ENCODE measurements at regions not wholly inside any gene's neighbourhood (a gene's known extent, or its start where the extent isn't known, plus 50 kb on each side); places are given as distances from the start of the nearest gene placed in this dataset.

DNA sequence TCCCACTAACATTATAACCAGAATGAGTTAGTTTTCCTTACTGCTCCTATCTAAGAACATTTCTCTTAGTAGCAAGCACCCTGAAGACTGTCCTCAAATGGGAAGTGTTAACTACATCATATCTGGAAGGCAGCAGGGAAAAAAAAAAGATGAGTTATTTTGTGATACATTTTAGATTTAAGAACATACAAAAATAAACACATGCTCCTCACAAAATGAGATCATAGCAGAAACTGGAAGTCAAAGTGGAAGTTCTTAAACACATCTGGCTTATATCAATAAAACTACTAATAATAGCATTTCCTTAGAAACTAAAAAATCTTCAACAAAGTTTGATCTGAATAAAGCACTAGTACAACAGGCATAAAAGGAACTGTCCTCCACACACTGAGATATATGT, 70.4 kb downstream of the SLITRK6 start:
- Mint-ChIP-seq H3K4me1 (no peaks in the 10 kb centered on the region), H3K9me3 (peaks cover 3% of the 10 kb centered on the region), H3K27me3 (no peaks in the 10 kb centered on the region), H3K4me3 (no peak overlapping the region), H3K27ac (no peak overlapping the region), H3K36me3 (ENCODE audit: low read depth) (no peaks in the 10 kb centered on the region)
- ChIA-PET POLR2A (no interaction called here), CTCF (no interaction called here)
- no peak for TF ChIP-seq CTCF (IDR thresholded peaks at IDR 0.05)
- ATAC-seq (ENCODE audit: low read depth) (no peak), DNase-seq (no peak)
- intact Hi-C loops (cut with micrococcal nuclease) = no loop called here

- CTCF ChIA-PET = no interaction called here
- peaks cover 3% of the 10 kb centered on the region for H3K9me3 Mint-ChIP-seq
- H3K36me3 Mint-ChIP-seq (ENCODE audit: low read depth) = no peaks in the 10 kb centered on the region
Measured at GRCh38 chr13:85725433-85725832, 73.8 kb downstream of the SLITRK6 start.

GRCh38 chr13:85724546-85725432, 74.4 kb downstream of the SLITRK6 start:
- no peak overlapping the region for H3K27ac Mint-ChIP-seq
- peaks cover 3% of the 10 kb centered on the region for H3K9me3 Mint-ChIP-seq
- ChIA-PET POLR2A (no interaction called here), CTCF (no interaction called here)
- no peak for TF ChIP-seq CTCF (IDR thresholded peaks at IDR 0.05)
- no peaks in the 10 kb centered on the region for H3K4me1 Mint-ChIP-seq
- no peaks in the 10 kb centered on the region for H3K27me3 Mint-ChIP-seq
- DNase-seq (no peak), ATAC-seq (ENCODE audit: low read depth) (no peak)
- no peak overlapping the region for H3K4me3 Mint-ChIP-seq
- H3K36me3 Mint-ChIP-seq (ENCODE audit: low read depth) = no peaks in the 10 kb centered on the region
- intact Hi-C loops (cut with micrococcal nuclease) = no loop called here

More at GRCh38 chr13:85725433-85725832, 73.8 kb downstream of the SLITRK6 start:
- intact Hi-C loops (cut with micrococcal nuclease) = no loop called here
- no peak overlapping the region for H3K27ac Mint-ChIP-seq
- POLR2A ChIA-PET = no interaction called here
- no peaks in the 10 kb centered on the region for H3K4me1 Mint-ChIP-seq
- H3K27me3 Mint-ChIP-seq = no peaks in the 10 kb centered on the region
- DNase-seq (no peak), ATAC-seq (ENCODE audit: low read depth) (no peak)
- TF ChIP-seq CTCF (IDR thresholded peaks at IDR 0.05) = no peak
- no peak overlapping the region for H3K4me3 Mint-ChIP-seq

- POLR2A ChIA-PET = no interaction called here
- DNase-seq = no peak
- H3K4me3 Mint-ChIP-seq = no peak overlapping the region
- intact Hi-C loops (cut with micrococcal nuclease) = no loop called here
- peaks cover 7% of the 10 kb centered on the region for H3K9me3 Mint-ChIP-seq
- no peaks in the 10 kb centered on the region for H3K36me3 Mint-ChIP-seq (ENCODE audit: low read depth)
- ATAC-seq (ENCODE audit: low read depth) = no peak
- TF ChIP-seq CTCF (IDR thresholded peaks at IDR 0.05) = no peak
- no peaks in the 10 kb centered on the region for H3K27me3 Mint-ChIP-seq
- CTCF ChIA-PET = no interaction called here
- H3K4me1 Mint-ChIP-seq = no peaks in the 10 kb centered on the region
- no peak overlapping the region for H3K27ac Mint-ChIP-seq
Measured at GRCh38 chr13:85719749-85720148, 79.5 kb downstream of the SLITRK6 start.

- H3K4me3 Mint-ChIP-seq = no peak overlapping the region
- no peak overlapping the region for H3K27ac Mint-ChIP-seq
- H3K4me1 Mint-ChIP-seq = no peaks in the 10 kb centered on the region
- TF ChIP-seq CTCF (IDR thresholded peaks at IDR 0.05) = no peak
- no peaks in the 10 kb centered on the region for H3K27me3 Mint-ChIP-seq
- DNase-seq (no peak), ATAC-seq (ENCODE audit: low read depth) (no peak)
- intact Hi-C loops (cut with micrococcal nuclease) = no loop called here
- ChIA-PET CTCF (no interaction called here), POLR2A (no interaction called here)
- peaks cover 7% of the 10 kb centered on the region for H3K9me3 Mint-ChIP-seq
- no peaks in the 10 kb centered on the region for H3K36me3 Mint-ChIP-seq (ENCODE audit: low read depth)
Measured at GRCh38 chr13:85717921-85718320, 81.3 kb downstream of the SLITRK6 start.

All from activated B cell treated with CpG ODN at 0.5 μM for 24 hours (primary cell).